Natural killer cell (primary cell): ENCODE measurements at regions not wholly inside any gene's neighbourhood (a gene's known extent, or its start where the extent isn't known, plus 50 kb on each side); places are given as distances from the start of the nearest gene placed in this dataset.

ENCODE experiments used
- ATAC-seq, 3 donors: fragments of 150-1000 bp in 2 of 3; fragments of 200-7000 bp in 1 of 3; cut with Tn5 transposase; 1 replicate in 1 of 3; 2 replicates in 2 of 3; pipeline ENCODE4 v1.10.0; 2021; ENCODE audit warnings: mild to moderate bottlenecking in 2 of 3, moderate library complexity in 2 of 3
- DNase-seq, 2 donors: peaks; one replicate each; pipeline versions ENCODE4 v3.0.0 to v3.0.0-alpha.2; 2013 to 2021; ENCODE audit warnings: mixed read lengths in 1 of 2
- H3K27ac ChIP-seq: one replicate; pipeline ENCODE4 v1.5.1; 2013; ENCODE audit warnings: mild to moderate bottlenecking, low read length
- H3K27me3 ChIP-seq: one replicate; pipeline ENCODE4 v1.6.1; 2013; ENCODE audit warnings: low read length; ENCODE audit not compliant: control insufficient read depth, insufficient read depth
- H3K36me3 ChIP-seq: one replicate; pipeline ENCODE4 v1.6.1; 2013; ENCODE audit warnings: low read length; ENCODE audit not compliant: control insufficient read depth, insufficient read depth
- H3K4me1 ChIP-seq: one replicate; pipeline ENCODE4 v1.6.1; 2013; ENCODE audit warnings: low read length; ENCODE audit not compliant: control insufficient read depth, insufficient read depth
- H3K4me3 ChIP-seq: one replicate; pipeline ENCODE4 v1.5.1; 2013; ENCODE audit warnings: low read length
- H3K9me3 ChIP-seq: one replicate; pipeline ENCODE4 v1.6.1; 2013; ENCODE audit warnings: low read length; ENCODE audit not compliant: control insufficient read depth, insufficient read depth
- H3K27ac Mint-ChIP-seq, 2 donors: one replicate each; pipeline ENCODE4 v1.8.0; 2022; ENCODE audit warnings: mild to moderate bottlenecking in 2 of 2, mixed read lengths in 2 of 2, moderate library complexity in 1 of 2
- H3K27me3 Mint-ChIP-seq, 2 donors: one replicate each; pipeline ENCODE4 v1.8.0; 2022; ENCODE audit warnings: low read depth in 2 of 2, mixed read lengths in 2 of 2
- H3K36me3 Mint-ChIP-seq: one replicate; pipeline ENCODE4 v1.8.0; 2022; ENCODE audit warnings: mixed read lengths
- H3K4me1 Mint-ChIP-seq, 2 donors: one replicate each; pipeline ENCODE4 v1.8.0; 2022; ENCODE audit warnings: mixed read lengths in 2 of 2
- H3K4me3 Mint-ChIP-seq: one replicate; pipeline ENCODE4 v1.8.0; 2022; ENCODE audit warnings: mild to moderate bottlenecking, moderate library complexity, mixed read lengths
- H3K9me3 Mint-ChIP-seq, 2 donors: one replicate each; pipeline ENCODE4 v1.8.0; 2022; ENCODE audit warnings: mixed read lengths in 2 of 2
- CTCF ChIP-seq: fragments of 200-600 bp; IDR thresholded peaks from one replicate; pipeline ENCODE4 v1.8.0; 2022; ENCODE audit warnings: antibody characterized with exemption
- WGBS: methylation state at CpG from one replicate; pipeline ENCODE4 v1.1.7; 2013; ENCODE audit warnings: missing lambda C conversion rate; ENCODE audit not compliant: insufficient coverage; 5-methylcytosine and 5-hydroxymethylcytosine counted together
- intact Hi-C: fragments of 100-400 bp; cut with micrococcal nuclease; formaldehyde crosslinking; loops from one replicate; pipeline ENCODE4 v1.14.2; 2022

- no peak overlapping the region for H3K4me3 ChIP-seq
- H3K36me3 ChIP-seq: peaks cover 2% of the 10 kb centered on the region
- intact Hi-C loops: no loop called here
- Mint-ChIP-seq H3K27me3 (no peaks in the 10 kb centered on the region), H3K27ac (peak overlapping the region; percentile 10 to 86), H3K36me3 (peaks cover 7% of the 10 kb centered on the region), H3K4me3 (no peak overlapping the region), H3K4me1 (peaks cover 75 to 77% of the 10 kb centered on the region in 2 donors), H3K9me3 (no peaks in the 10 kb centered on the region)
- no peaks in the 10 kb centered on the region for H3K27me3 ChIP-seq
- 96% methylated on average over 24 of the region's 24 CpGs for WGBS
- peaks cover 27% of the 10 kb centered on the region for H3K4me1 ChIP-seq
- ATAC-seq: no peak
- no peak for DNase-seq
- TF ChIP-seq CTCF: no peak
- no peaks in the 10 kb centered on the region for H3K9me3 ChIP-seq
- H3K27ac ChIP-seq: no peak overlapping the region
Measured at GRCh38 chr6:11370191-11371018, 137.9 kb upstream of the NEDD9 start.

GRCh38 chr6:11368760-11369159, 136.3 kb upstream of the NEDD9 start:
- WGBS: 80% methylated on average over 1 of the region's 1 CpG

DNA sequence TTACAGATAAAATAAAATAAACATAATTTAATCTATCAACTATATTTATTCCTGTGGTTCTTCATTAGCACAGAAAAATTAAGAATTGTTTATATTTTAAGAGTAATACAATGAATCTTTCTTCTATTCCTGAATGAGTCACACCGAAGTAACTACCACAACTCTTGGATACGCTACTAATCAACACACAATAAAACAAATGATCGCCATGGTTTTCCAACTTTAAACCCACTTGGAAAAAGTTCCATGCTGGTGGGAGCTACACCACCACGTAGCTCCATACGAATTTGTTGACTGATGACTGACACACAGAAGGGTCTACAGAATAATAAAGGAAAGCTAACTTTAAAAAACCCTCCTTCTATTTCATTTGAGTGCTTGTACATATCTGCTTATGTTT, 135.8 kb upstream of the NEDD9 start:
- no peak for DNase-seq
- no peaks in the 10 kb centered on the region for H3K9me3 Mint-ChIP-seq
- peaks cover 20% of the 10 kb centered on the region for H3K4me1 ChIP-seq
- intact Hi-C loops: loop anchor here (5.0 kb wide), 2 partner anchors 51 to 644 kb away; partner anchors contain the start of gene HIVEP1
- no peak overlapping the region for H3K4me3 Mint-ChIP-seq
- 97% methylated on average over 5 of the region's 5 CpGs for WGBS
- H3K4me3 ChIP-seq: no peak overlapping the region
- no peaks in the 10 kb centered on the region for H3K27me3 ChIP-seq
- peak overlapping the region; percentile 86 to 96 for H3K27ac Mint-ChIP-seq
- H3K27me3 Mint-ChIP-seq: no peaks in the 10 kb centered on the region
- H3K4me1 Mint-ChIP-seq: peaks cover 68 to 71% of the 10 kb centered on the region in 2 donors
- ATAC-seq: no peak
- H3K9me3 ChIP-seq: no peaks in the 10 kb centered on the region
- peaks cover 3% of the 10 kb centered on the region for H3K36me3 ChIP-seq
- no peak overlapping the region for H3K27ac ChIP-seq
- no peak for TF ChIP-seq CTCF
- peaks cover 7% of the 10 kb centered on the region for H3K36me3 Mint-ChIP-seq

More at GRCh38 chr6:11368760-11369159, 136.3 kb upstream of the NEDD9 start:
- H3K9me3 ChIP-seq: no peaks in the 10 kb centered on the region
- ATAC-seq (no peak), DNase-seq (no peak)
- no peak overlapping the region for H3K4me3 Mint-ChIP-seq
- H3K4me3 ChIP-seq: no peak overlapping the region
- peaks cover 24% of the 10 kb centered on the region for H3K4me1 ChIP-seq
- H3K4me1 Mint-ChIP-seq: peaks cover 66 to 67% of the 10 kb centered on the region in 2 donors
- H3K27me3 Mint-ChIP-seq: no peaks in the 10 kb centered on the region
- H3K27me3 ChIP-seq: no peaks in the 10 kb centered on the region
- peaks cover 7% of the 10 kb centered on the region for H3K36me3 Mint-ChIP-seq
- no peaks in the 10 kb centered on the region for H3K9me3 Mint-ChIP-seq
- no peaks in the 10 kb centered on the region for H3K36me3 ChIP-seq
- intact Hi-C loops: loop anchor here (5.0 kb wide), 2 partner anchors 51 to 644 kb away; partner anchors contain the start of gene HIVEP1
- peak overlapping the region; percentile 86 to 96 for H3K27ac Mint-ChIP-seq
- no peak for TF ChIP-seq CTCF
- H3K27ac ChIP-seq: no peak overlapping the region
